Cardiac fibroblast (primary cell): ENCODE measurements at regions not wholly inside any gene's neighbourhood (a gene's known extent, or its start where the extent isn't known, plus 50 kb on each side); places are given as distances from the start of the nearest gene placed in this dataset.

Source experiments
- DNase-seq, 2 donors: peaks; one replicate each; pipeline versions ENCODE4 v3.0.0 to v3.0.0-alpha.2; 2010; ENCODE audit warnings: low read depth in 2 of 2
- H3K4me3 ChIP-seq, 2 donors: replicated peaks in 1 of 2; 1 replicate in 1 of 2; 2 replicates in 1 of 2; pipeline ENCODE4 v1.5.1; 2011; ENCODE audit warnings: low read depth in 2 of 2, low read length in 2 of 2, mild to moderate bottlenecking in 2 of 2, moderate library complexity in 1 of 2
- TF ChIP-seq, protein P1 (sequence below): IDR thresholded peaks from one replicate; pipeline ENCODE4 v1.5.1; 2011; ENCODE audit warnings: low read depth, mild to moderate bottlenecking, low read length, inconsistent platforms

DNA sequence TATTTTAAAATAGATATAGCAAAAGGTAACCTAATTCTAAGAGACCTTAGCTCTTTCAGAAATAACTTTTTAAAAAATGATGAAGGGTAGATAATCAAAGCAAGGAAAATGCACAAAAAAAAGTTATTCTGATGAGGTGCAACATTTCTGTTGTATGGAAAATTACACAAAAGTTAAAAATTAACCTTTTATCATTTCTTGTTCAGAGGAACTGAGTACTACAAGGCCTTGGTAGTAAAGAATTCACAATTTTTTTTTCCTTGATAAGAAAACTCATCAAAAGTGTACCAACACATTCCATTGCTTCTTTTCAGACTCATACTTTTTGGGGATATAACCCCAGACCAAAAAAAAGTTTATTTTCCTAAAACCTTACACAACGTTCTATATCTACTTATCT is 213.0 kb downstream of the IL15 start:
- no peak for DNase-seq
- H3K4me3 ChIP-seq: no peak overlapping the region
- TF ChIP-seq, protein P1, sequence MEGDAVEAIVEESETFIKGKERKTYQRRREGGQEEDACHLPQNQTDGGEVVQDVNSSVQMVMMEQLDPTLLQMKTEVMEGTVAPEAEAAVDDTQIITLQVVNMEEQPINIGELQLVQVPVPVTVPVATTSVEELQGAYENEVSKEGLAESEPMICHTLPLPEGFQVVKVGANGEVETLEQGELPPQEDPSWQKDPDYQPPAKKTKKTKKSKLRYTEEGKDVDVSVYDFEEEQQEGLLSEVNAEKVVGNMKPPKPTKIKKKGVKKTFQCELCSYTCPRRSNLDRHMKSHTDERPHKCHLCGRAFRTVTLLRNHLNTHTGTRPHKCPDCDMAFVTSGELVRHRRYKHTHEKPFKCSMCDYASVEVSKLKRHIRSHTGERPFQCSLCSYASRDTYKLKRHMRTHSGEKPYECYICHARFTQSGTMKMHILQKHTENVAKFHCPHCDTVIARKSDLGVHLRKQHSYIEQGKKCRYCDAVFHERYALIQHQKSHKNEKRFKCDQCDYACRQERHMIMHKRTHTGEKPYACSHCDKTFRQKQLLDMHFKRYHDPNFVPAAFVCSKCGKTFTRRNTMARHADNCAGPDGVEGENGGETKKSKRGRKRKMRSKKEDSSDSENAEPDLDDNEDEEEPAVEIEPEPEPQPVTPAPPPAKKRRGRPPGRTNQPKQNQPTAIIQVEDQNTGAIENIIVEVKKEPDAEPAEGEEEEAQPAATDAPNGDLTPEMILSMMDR: no peak

DNA sequence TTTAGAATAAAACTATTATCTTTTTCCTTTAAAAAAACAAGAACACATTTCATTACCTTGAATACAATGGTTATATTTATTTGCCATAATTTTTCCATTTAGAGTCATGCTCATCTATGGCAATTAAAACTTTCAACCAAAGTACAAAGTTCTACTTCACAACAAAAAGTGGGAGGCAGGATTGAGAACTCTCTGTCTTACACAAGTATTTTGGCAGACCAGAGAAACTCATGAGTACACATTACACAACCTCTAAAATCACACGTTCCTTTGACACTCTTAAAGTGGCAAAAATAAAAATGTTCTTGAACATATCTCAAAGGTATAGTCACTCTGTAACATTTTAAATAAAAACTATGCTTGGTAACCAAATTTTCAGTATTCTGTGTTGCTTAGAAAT is 213.4 kb downstream of the IL15 start:
- H3K4me3 ChIP-seq: no peak overlapping the region
- peak; percentile 15 to 29 for DNase-seq
- TF ChIP-seq, protein P1: no peak

DNA sequence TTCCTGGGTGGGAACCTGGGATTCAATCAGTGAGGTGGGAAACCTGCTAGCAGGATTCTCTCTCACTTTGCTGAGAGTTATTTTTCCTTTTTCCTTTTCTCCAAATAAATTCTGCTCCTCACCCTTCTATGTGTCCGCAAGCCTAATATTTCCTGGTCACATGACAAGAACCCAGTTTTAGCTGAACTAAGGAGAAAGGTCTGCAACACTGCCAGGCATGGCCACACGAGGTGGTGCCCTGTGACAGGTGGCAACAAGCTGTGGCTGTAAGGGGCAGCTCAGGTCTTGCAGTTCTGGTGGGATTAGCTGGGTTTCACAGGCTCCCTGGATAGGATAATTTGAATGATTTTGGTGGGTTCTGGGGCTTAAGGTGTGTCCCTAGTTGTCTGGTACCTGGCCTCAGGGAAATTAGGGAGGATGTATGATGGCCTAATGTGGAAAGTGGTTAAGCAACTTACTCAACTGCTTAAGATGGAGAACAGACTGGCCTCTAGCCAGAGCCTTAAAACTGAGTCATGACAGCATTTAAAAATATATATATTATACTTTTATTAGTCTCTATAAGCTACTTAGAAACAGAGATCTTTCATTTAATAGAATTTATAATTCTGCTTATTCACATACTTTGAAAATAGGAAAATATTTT is 215.0 kb downstream of the IL15 start:
- no peak overlapping the region for H3K4me3 ChIP-seq
- TF ChIP-seq, protein P1: no peak
- DNase-seq: peak in 1 of 2 donors; percentile 56

DNA sequence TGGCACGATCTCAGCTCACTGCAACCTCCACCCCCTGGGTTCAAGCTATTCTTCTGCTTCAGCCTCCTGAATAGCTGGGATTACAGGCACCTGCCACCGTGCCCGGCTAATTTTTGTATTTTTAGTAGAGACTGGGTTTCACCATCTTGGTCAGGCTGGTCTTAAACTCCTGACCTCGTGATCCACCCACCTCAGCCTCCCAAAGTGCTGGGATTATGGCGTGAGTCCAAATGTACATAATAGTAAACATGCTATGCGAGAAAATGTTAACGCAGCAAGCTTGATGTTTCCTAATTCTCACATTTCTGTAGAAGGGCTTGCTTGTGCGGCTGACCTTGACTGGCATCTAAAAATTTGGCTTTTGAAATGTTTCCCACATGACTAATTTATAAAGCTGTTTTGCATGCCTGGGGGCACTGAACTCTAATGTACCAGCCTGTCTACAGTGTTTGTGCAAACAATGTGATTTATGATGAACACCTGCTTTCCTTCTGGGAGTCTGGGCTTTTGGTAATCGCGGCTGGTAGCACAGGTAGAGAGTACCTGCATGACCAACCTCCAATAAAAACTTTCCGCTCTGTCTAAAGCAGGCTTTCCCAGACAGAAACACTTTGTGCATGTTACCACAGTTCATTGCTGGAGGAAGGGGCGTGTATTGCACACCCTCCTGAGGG is 216.8 kb downstream of the IL15 start:
- DNase-seq: no peak
- H3K4me3 ChIP-seq: no peak overlapping the region
- TF ChIP-seq, protein P1: no peak

DNA sequence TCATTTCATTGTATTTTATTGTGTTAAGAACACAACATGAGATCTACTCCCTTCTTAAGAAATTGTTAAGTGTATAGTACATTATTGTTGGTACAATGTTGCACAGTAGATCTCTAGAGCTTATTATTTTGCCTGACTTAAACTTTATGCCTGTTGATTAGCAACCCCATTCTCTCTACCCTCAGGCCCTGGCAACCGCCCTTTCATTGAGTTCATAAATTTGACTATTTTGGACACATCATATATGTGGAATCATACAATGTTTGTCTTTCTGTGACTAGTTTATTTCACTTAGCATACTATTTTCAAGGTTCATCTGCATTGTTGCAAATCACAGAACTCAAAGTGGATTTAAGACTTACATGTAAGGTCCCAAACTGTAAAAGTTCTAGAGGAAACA is 222.1 kb downstream of the IL15 start:
- DNase-seq: no peak
- no peak overlapping the region for H3K4me3 ChIP-seq
- TF ChIP-seq, protein P1: no peak

DNA sequence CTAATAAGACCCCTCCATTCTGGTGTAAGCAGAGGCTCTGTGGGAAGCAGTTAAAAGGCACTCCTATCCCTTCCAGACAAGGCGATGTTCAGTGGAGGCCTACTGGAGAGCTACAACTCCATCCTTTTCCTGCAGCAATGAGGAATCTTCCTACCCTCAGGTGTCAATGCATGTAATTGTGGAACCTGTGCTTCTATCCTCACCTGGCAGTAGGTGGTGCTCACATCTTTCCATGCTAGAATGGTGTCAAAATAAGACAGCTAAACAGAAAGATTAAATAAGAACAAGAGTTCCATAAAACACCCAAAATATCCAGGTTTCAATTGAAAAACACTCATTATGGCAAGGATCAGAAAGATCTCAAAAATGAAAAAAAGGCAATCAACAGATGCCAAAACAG is 224.6 kb downstream of the IL15 start:
- TF ChIP-seq, protein P1: no peak
- no peak for DNase-seq
- H3K4me3 ChIP-seq: no peak overlapping the region
